ENCODE measurements at regions not wholly inside any gene's neighbourhood (a gene's known extent, or its start where the extent isn't known, plus 50 kb on each side); places are given as distances from the start of the nearest gene placed in this dataset.

DNA sequence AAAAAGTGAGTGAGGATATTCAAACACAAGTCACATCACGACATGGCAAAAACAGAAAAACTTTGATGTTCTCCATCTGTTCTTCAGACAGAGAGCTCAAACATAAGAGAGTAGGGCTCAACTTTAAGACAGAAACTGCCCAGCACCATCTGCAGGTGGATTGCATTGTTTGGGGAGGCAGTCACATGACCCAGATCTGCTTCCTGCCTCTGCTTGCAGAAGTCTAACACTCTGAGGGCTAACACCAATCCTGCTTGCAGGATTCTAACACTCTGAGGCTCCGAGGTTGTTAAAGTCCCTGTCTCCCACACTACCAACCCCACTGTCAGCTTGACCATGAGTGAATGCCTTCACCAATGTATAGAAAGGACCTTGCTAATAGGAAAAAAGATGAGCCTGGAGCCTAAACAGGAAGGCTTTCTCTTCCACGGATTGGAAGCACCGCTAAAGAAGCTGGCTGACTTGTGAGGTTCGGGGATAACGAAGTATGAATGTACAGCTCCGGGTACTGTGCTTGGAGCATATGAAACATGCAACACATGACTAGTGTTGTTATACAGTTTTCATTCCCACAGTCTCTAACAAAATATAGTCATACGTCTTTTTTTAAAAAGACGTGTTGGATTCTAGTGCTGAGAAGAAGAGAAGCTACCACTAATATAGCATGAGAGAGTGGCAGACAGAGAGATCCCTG, 176.6 kb upstream of the CREB1 start:
- peak overlapping the region; percentile 39; the same call in 1 of the 2 replicates for H3K9ac ChIP-seq
- peaks cover 8% of the 10 kb centered on the region; the same call in 1 of the 2 replicates for H3F3A ChIP-seq (ENCODE audit: insufficient read depth)
- no peaks in the 10 kb centered on the region for H3K79me2 ChIP-seq (ENCODE audit: insufficient read depth)
- peak overlapping the region; percentile 77 for H3K4me2 ChIP-seq (ENCODE audit: unreplicated experiment)
- no peaks in the 10 kb centered on the region for H3K9me3 ChIP-seq (ENCODE audit: low read depth)
- H3K4me3 ChIP-seq: peak overlapping the region; percentile 60
- H2AFZ ChIP-seq: peak overlapping the region; percentile 90
- peak overlapping the region; percentile 25; the same call in 1 of the 2 replicates for H3K27ac ChIP-seq
- no peaks in the 10 kb centered on the region for H3K4me1 ChIP-seq (ENCODE audit: insufficient read depth)
- no peak for TF ChIP-seq EZH2 (IDR thresholded peaks at IDR 0.05; ENCODE audit: insufficient read depth, poor library complexity, severe bottlenecking)
- peak; percentile 58 for DNase-seq
- no peaks in the 10 kb centered on the region for H4K20me1 ChIP-seq (ENCODE audit: insufficient read depth)
- WGBS, 2 experiments (ENCODE audit: low coverage in 1 of 2, low lambda C conversion rate in 2 of 2, missing lambda C conversion rate in 2 of 2): 11 to 13% methylated on average over 9 of the region's 9 CpGs
- H3K9me2 ChIP-seq (ENCODE audit: insufficient read depth): no peaks in the 10 kb centered on the region
- no peaks in the 10 kb centered on the region for H3K27me3 ChIP-seq (replicated peaks; ENCODE audit: insufficient read depth)
- in situ Hi-C loops (cut with MboI): no loop called here
- H3K36me3 ChIP-seq (ENCODE audit: low read depth): no peaks in the 10 kb centered on the region

- in situ Hi-C loops (cut with MboI): no loop called here
- Histone ChIP-seq H3K9me3 (ENCODE audit: low read depth) (no peaks in the 10 kb centered on the region), H3K27ac (no peak overlapping the region), H4K20me1 (ENCODE audit: insufficient read depth) (no peaks in the 10 kb centered on the region), H2AFZ (peak overlapping the region; percentile 90; the same call in 1 of the 2 replicates), H3K27me3 (replicated peaks; ENCODE audit: insufficient read depth) (no peaks in the 10 kb centered on the region), H3F3A (ENCODE audit: insufficient read depth) (peaks cover 8% of the 10 kb centered on the region; the same call in 1 of the 2 replicates), H3K9me2 (ENCODE audit: insufficient read depth) (no peaks in the 10 kb centered on the region), H3K4me3 (no peak overlapping the region), H3K4me1 (ENCODE audit: insufficient read depth) (no peaks in the 10 kb centered on the region), H3K79me2 (ENCODE audit: insufficient read depth) (no peaks in the 10 kb centered on the region), H3K4me2 (ENCODE audit: unreplicated experiment) (no peak overlapping the region), H3K9ac (0 out of 2 replicates have a peak overlapping the region, but pooled peaks have one; percentile 39), H3K36me3 (ENCODE audit: low read depth) (no peaks in the 10 kb centered on the region)
- WGBS, 2 experiments (ENCODE audit: low coverage in 1 of 2, low lambda C conversion rate in 2 of 2, missing lambda C conversion rate in 2 of 2): 16 to 33% methylated on average over 1 of the region's 1 CpG
- no peak for TF ChIP-seq EZH2 (IDR thresholded peaks at IDR 0.05; ENCODE audit: insufficient read depth, poor library complexity, severe bottlenecking)
- no peak for TF ChIP-seq EZH2phosphoT487 (IDR thresholded peaks at IDR 0.05; ENCODE audit: insufficient read depth, low read depth)
- DNase-seq: no peak
Observed at GRCh38 chr2:207353836-207354235, 175.9 kb upstream of the CREB1 start.

- H3K36me3 ChIP-seq (ENCODE audit: low read depth): no peaks in the 10 kb centered on the region
- WGBS, 2 experiments (ENCODE audit: low coverage in 1 of 2, low lambda C conversion rate in 2 of 2, missing lambda C conversion rate in 2 of 2): 44 to 68% methylated on average over 1 of the region's 1 CpG
- no peak overlapping the region for H2AFZ ChIP-seq
- no peak overlapping the region for H3K27ac ChIP-seq
- no peak overlapping the region for H3K9ac ChIP-seq
- no peaks in the 10 kb centered on the region for H3K4me1 ChIP-seq (ENCODE audit: insufficient read depth)
- H3K9me3 ChIP-seq (ENCODE audit: low read depth): no peaks in the 10 kb centered on the region
- no peaks in the 10 kb centered on the region for H4K20me1 ChIP-seq (ENCODE audit: insufficient read depth)
- H3F3A ChIP-seq (ENCODE audit: insufficient read depth): peaks cover 8% of the 10 kb centered on the region; the same call in 1 of the 2 replicates
- H3K4me2 ChIP-seq (ENCODE audit: unreplicated experiment): no peak overlapping the region
- in situ Hi-C loops (cut with MboI): no loop called here
- no peaks in the 10 kb centered on the region for H3K27me3 ChIP-seq (replicated peaks; ENCODE audit: insufficient read depth)
- no peak for DNase-seq
- TF ChIP-seq EZH2 (IDR thresholded peaks at IDR 0.05; ENCODE audit: insufficient read depth, poor library complexity, severe bottlenecking) (no peak), EZH2phosphoT487 (IDR thresholded peaks at IDR 0.05; ENCODE audit: insufficient read depth, low read depth) (no peak)
- H3K9me2 ChIP-seq (ENCODE audit: insufficient read depth): no peaks in the 10 kb centered on the region
- no peaks in the 10 kb centered on the region for H3K79me2 ChIP-seq (ENCODE audit: insufficient read depth)
- H3K4me3 ChIP-seq: no peak overlapping the region
Observed at GRCh38 chr2:207354462-207354861, 175.3 kb upstream of the CREB1 start.

DNA sequence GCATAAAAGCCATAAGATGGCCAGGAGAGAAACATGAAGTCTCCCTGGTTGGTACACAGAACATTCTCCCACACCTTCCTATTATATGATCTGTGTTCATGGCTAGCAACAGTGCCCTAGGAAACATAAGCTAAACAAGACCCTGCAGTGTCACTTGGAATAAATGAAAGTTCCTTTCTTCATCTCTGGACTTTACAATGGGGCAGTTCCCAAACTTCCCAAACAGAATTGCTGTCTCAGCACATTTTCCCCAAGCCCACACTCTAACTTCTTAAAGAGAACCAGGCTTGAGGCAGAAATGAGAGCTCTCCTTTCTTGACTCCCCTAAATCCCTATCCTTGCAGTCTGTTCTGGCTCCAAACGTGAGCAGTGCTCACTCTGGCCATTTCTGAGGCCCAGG, 173.2 kb upstream of the CREB1 start:
- in situ Hi-C loops (cut with MboI): no loop called here
- Histone ChIP-seq H3K4me1 (ENCODE audit: insufficient read depth) (no peaks in the 10 kb centered on the region), H3K27ac (no peak overlapping the region), H3K9me2 (ENCODE audit: insufficient read depth) (no peaks in the 10 kb centered on the region), H3K4me3 (no peak overlapping the region), H4K20me1 (ENCODE audit: insufficient read depth) (no peaks in the 10 kb centered on the region), H3F3A (ENCODE audit: insufficient read depth) (peaks cover 8% of the 10 kb centered on the region; the same call in 1 of the 2 replicates), H3K9me3 (ENCODE audit: low read depth) (no peaks in the 10 kb centered on the region), H2AFZ (0 out of 2 replicates have a peak overlapping the region, but pooled peaks have one; percentile 3), H3K4me2 (ENCODE audit: unreplicated experiment) (no peak overlapping the region), H3K79me2 (ENCODE audit: insufficient read depth) (no peaks in the 10 kb centered on the region), H3K27me3 (replicated peaks; ENCODE audit: insufficient read depth) (no peaks in the 10 kb centered on the region), H3K9ac (no peak overlapping the region), H3K36me3 (ENCODE audit: low read depth) (no peaks in the 10 kb centered on the region)
- WGBS, 2 experiments (ENCODE audit: low coverage in 1 of 2, low lambda C conversion rate in 2 of 2, missing lambda C conversion rate in 2 of 2): 11 to 19% methylated on average over 1 of the region's 1 CpG
- no peak for TF ChIP-seq EZH2 (IDR thresholded peaks at IDR 0.05; ENCODE audit: insufficient read depth, poor library complexity, severe bottlenecking)
- DNase-seq: no peak
